GM23338 (cell line): ENCODE measurements at regions not wholly inside any gene's neighbourhood (a gene's known extent, or its start where the extent isn't known, plus 50 kb on each side); places are given as distances from the start of the nearest gene placed in this dataset.

Experiments used
- ATAC-seq: fragments of 200-7000 bp; cut with Tn5 transposase; 3 replicates; pipeline ENCODE4 v1.9.1; 2020
- DNase-seq: peaks from one replicate; pipeline ENCODE4 v3.0.0-alpha.2; 2015; ENCODE audit warnings: low spot score
- H2AFZ ChIP-seq: fragments of 200-600 bp; sonication (generic); 2 replicates; pipeline ENCODE4 v1.8.0; 2016; ENCODE audit warnings: antibody characterized with exemption, mild to moderate bottlenecking, moderate library complexity
- H3F3A ChIP-seq: fragments of 200-600 bp; sonication (generic); replicated peaks from 2 replicates; pipeline ENCODE4 v1.8.0; 2017; ENCODE audit warnings: antibody characterized with exemption, mixed run types, low read depth
- H3K27ac ChIP-seq: fragments of 200-600 bp; sonication (generic); 2 replicates; pipeline ENCODE4 v1.6.1; 2016; ENCODE audit warnings: low read depth
- H3K27me3 ChIP-seq: fragments of 200-600 bp; sonication (generic); 2 replicates; pipeline ENCODE4 v1.8.0; 2016; ENCODE audit warnings: mild to moderate bottlenecking, mixed run types, moderate library complexity; ENCODE audit not compliant: insufficient read depth
- H3K36me3 ChIP-seq: fragments of 200-600 bp; sonication (generic); 2 replicates; pipeline ENCODE4 v1.8.0; 2016; ENCODE audit warnings: mild to moderate bottlenecking; ENCODE audit not compliant: insufficient read depth
- H3K4me1 ChIP-seq: fragments of 200-600 bp; sonication (generic); 2 replicates; pipeline ENCODE4 v1.8.0; 2016; ENCODE audit warnings: mild to moderate bottlenecking, moderate library complexity; ENCODE audit not compliant: insufficient read depth
- H3K4me2 ChIP-seq: fragments of 200-600 bp; sonication (generic); 2 replicates; pipeline ENCODE4 v1.7.1; 2017; ENCODE audit warnings: mixed run types
- H3K4me3 ChIP-seq: fragments of 200-600 bp; sonication (generic); 2 replicates; pipeline ENCODE4 v1.6.1; 2016; ENCODE audit warnings: mixed run types
- H3K79me2 ChIP-seq: fragments of 200-600 bp; sonication (generic); replicated peaks from 2 replicates; pipeline ENCODE4 v1.8.0; 2017; ENCODE audit warnings: mild to moderate bottlenecking; ENCODE audit not compliant: insufficient read depth
- H3K9me2 ChIP-seq: fragments of 200-600 bp; sonication (generic); 2 replicates; pipeline ENCODE4 v1.8.0; 2017; ENCODE audit not compliant: insufficient read depth
- H4K20me1 ChIP-seq: fragments of 200-600 bp; sonication (generic); replicated peaks from 2 replicates; pipeline ENCODE4 v1.8.0; 2017; ENCODE audit warnings: mild to moderate bottlenecking; ENCODE audit not compliant: insufficient read depth
- H3K27ac Mint-ChIP-seq: 2 replicates; pipeline ENCODE4 v1.8.0; 2020; ENCODE audit warnings: inconsistent platforms, mild to moderate bottlenecking, moderate library complexity, mixed read lengths
- H3K27me3 Mint-ChIP-seq: 3 replicates; pipeline ENCODE4 v1.8.0; 2022; ENCODE audit warnings: low read depth, mild to moderate bottlenecking, moderate library complexity, mixed read lengths, inconsistent platforms; ENCODE audit not compliant: insufficient read depth, poor library complexity
- H3K36me3 Mint-ChIP-seq: 3 replicates; pipeline ENCODE4 v1.8.0; 2021; ENCODE audit warnings: low read depth, mild to moderate bottlenecking, inconsistent platforms, moderate library complexity, mixed read lengths
- H3K4me1 Mint-ChIP-seq: 3 replicates; pipeline ENCODE4 v1.8.0; 2020; ENCODE audit warnings: mild to moderate bottlenecking, inconsistent platforms, mixed read lengths
- H3K4me3 Mint-ChIP-seq: 3 replicates; pipeline ENCODE4 v1.8.0; 2021; ENCODE audit warnings: moderate library complexity, mild to moderate bottlenecking, inconsistent platforms, mixed read lengths
- H3K9me3 Mint-ChIP-seq: 3 replicates; pipeline ENCODE4 v1.8.0; 2020; ENCODE audit warnings: moderate library complexity, mild to moderate bottlenecking, inconsistent platforms, mixed read lengths
- CREB1 ChIP-seq: fragments of 250-450 bp; sonication (Bioruptor Pico); IDR thresholded peaks from 2 replicates; pipeline ENCODE4 v1.5.0; 2020; ENCODE audit warnings: low read depth, mild to moderate bottlenecking, moderate library complexity
- CTCF ChIP-seq, 2 experiments: fragments of 200-600 bp in 1 of 2; sonication (generic) in 1 of 2; conservative IDR thresholded peaks; 2 replicates each; pipeline versions ENCODE4 v1.5.1 to v1.6.1; 2016 to 2017; ENCODE audit warnings: antibody characterized with exemption in 2 of 2, low read depth in 2 of 2, mild to moderate bottlenecking in 2 of 2, moderate library complexity in 1 of 2
- ETS1 ChIP-seq: IDR thresholded peaks from 2 replicates; pipeline ENCODE4 v1.6.1; 2016; ENCODE audit warnings: antibody characterized with exemption
- EZH2 ChIP-seq: fragments of 200-600 bp; sonication (generic); IDR thresholded peaks from one replicate; pipeline ENCODE4 v1.8.0; 2017; ENCODE audit warnings: antibody characterized with exemption, mild to moderate bottlenecking, low read depth; ENCODE audit not compliant: unreplicated experiment
- EZH2phosphoT487 ChIP-seq: fragments of 200-600 bp; sonication (generic); IDR thresholded peaks from one replicate; pipeline ENCODE4 v1.8.1; 2018; ENCODE audit warnings: antibody characterized with exemption; ENCODE audit not compliant: unreplicated experiment
- JUNB ChIP-seq: IDR thresholded peaks from one replicate; pipeline ENCODE4 v1.6.1; 2016; ENCODE audit warnings: antibody characterized with exemption; ENCODE audit not compliant: unreplicated experiment
- NANOG ChIP-seq: IDR thresholded peaks from 2 replicates; pipeline ENCODE4 v1.6.1; 2016; ENCODE audit warnings: antibody characterized with exemption, borderline replicate concordance
- POLR2AphosphoS5 ChIP-seq: IDR thresholded peaks from 2 replicates; pipeline ENCODE4 v1.6.1; 2016; ENCODE audit warnings: antibody characterized with exemption, low read depth
- REST ChIP-seq: IDR thresholded peaks from one replicate; pipeline ENCODE4 v1.6.1; 2018; ENCODE audit warnings: antibody characterized with exemption; ENCODE audit not compliant: unreplicated experiment
- STAT1 ChIP-seq: IDR thresholded peaks from one replicate; pipeline ENCODE4 v1.6.1; 2016; ENCODE audit warnings: antibody characterized with exemption; ENCODE audit not compliant: unreplicated experiment
- ZNF114 ChIP-seq: fragments of 250-450 bp; sonication (Bioruptor Pico); IDR thresholded peaks from 2 replicates; pipeline ENCODE4 v1.5.0; 2020; ENCODE audit warnings: mild to moderate bottlenecking, moderate library complexity
- ZNF331 ChIP-seq: fragments of 250-450 bp; sonication (Bioruptor Pico); IDR thresholded peaks from 2 replicates; pipeline ENCODE4 v1.5.0; 2020; ENCODE audit warnings: low read depth, mild to moderate bottlenecking, moderate library complexity
- ZNF462 ChIP-seq: fragments of 250-450 bp; sonication (Bioruptor Pico); IDR thresholded peaks from 2 replicates; pipeline ENCODE4 v1.5.0; 2020; ENCODE audit warnings: mild to moderate bottlenecking, moderate library complexity

- DNase-seq (no peak), ATAC-seq (no peak)
- Histone ChIP-seq H3K27me3 (no peaks in the 10 kb centered on the region), H3K27ac (no peak overlapping the region), H2AFZ (no peak overlapping the region), H3K79me2 (no peaks in the 10 kb centered on the region), H3K36me3 (no peaks in the 10 kb centered on the region), H3K4me3 (no peak overlapping the region), H3F3A (no peaks in the 10 kb centered on the region), H3K9me2 (no peaks in the 10 kb centered on the region), H3K4me1 (no peaks in the 10 kb centered on the region), H4K20me1 (no peaks in the 10 kb centered on the region), H3K4me2 (no peak overlapping the region)
- Mint-ChIP-seq H3K4me3 (no peak overlapping the region), H3K36me3 (no peaks in the 10 kb centered on the region), H3K27ac (no peak overlapping the region), H3K9me3 (no peaks in the 10 kb centered on the region), H3K4me1 (no peaks in the 10 kb centered on the region), H3K27me3 (no peaks in the 10 kb centered on the region)
- TF ChIP-seq POLR2AphosphoS5 = no peak
- no peak for TF ChIP-seq CTCF (conservative IDR thresholded peaks at IDR 0.05; ENCODE audit: low read depth in 2 of 2)
- TF ChIP-seq CREB1 = no peak
- TF ChIP-seq NANOG = no peak
- no peak for TF ChIP-seq ETS1
- TF ChIP-seq ZNF462 (CRISPR knock-in tag) = no peak
- TF ChIP-seq ZNF114 (CRISPR knock-in tag) = no peak
- TF ChIP-seq EZH2 = no peak
- no peak for TF ChIP-seq EZH2phosphoT487
- TF ChIP-seq STAT1 = no peak
- TF ChIP-seq REST = no peak
- TF ChIP-seq JUNB = no peak
- TF ChIP-seq ZNF331 = no peak
These were observed 378.4 kb upstream of the SEMA3D start for GRCh38 chr7:85565276-85565675.
